ENCODE measurements at regions not wholly inside any gene's neighbourhood (a gene's known extent, or its start where the extent isn't known, plus 50 kb on each side); places are given as distances from the start of the nearest gene placed in this dataset.
"Not testable (repeated sequence)": the region's sequence is repeated elsewhere in the genome, so short reads cannot be mapped to it uniquely, and the experiment has no call there.

DNA sequence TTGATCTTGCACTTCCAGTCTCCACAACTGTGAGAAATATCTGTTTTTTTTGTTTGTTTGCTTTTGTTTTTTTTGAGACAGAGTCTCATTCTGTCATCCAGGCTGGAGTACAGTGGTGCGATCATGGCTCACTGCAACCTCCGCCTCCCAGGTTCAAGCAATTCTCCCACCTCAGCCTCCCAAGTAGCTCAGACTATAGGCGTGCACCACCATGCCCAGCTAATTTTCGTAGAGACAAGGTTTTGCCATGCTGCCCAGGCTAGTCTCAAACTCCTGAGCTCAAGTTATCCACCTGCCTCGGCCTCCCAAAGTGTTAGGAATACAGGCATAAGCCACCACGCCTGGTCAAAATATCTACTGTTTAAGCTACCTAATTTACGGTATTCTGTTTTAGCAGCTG, 153.1 kb upstream of the C1QTNF3 start:
- not testable (repeated sequence) for H3K4me3 Mint-ChIP-seq; H3K36me3 Mint-ChIP-seq (ENCODE audit: low read depth); H3K9me3 Mint-ChIP-seq; H3K4me1 Mint-ChIP-seq (ENCODE audit: low read depth); H3K27ac Mint-ChIP-seq; H3K27me3 Mint-ChIP-seq (ENCODE audit: low read depth)

DNA sequence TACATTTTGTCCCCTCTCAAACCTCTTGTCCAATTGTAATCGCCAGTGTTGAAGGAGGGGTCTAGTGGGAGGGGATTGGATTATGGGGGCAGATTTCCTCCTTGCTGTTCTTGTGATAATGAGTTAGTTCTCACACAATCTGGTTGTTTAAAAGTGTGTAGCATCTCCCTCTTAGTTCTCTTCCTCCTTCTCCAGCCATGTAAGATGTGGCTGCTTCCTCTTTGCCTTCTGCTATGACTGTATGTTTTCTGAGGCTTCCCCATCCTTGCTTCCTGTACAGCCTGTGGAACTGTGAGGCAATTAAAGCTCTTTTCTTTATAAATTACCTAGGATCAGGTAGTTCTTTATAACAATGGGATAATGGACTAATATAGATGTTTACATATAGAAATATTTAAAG, 162.3 kb upstream of the C1QTNF3 start:
- H3K27ac Mint-ChIP-seq; H3K27me3 Mint-ChIP-seq (ENCODE audit: low read depth); H3K36me3 Mint-ChIP-seq (ENCODE audit: low read depth); H3K9me3 Mint-ChIP-seq; H3K4me3 Mint-ChIP-seq; H3K4me1 Mint-ChIP-seq (ENCODE audit: low read depth): not testable (repeated sequence)

GRCh38 chr5:34217386-34217785, 174.4 kb upstream of the C1QTNF3 start:
- H3K36me3 Mint-ChIP-seq (ENCODE audit: low read depth); H3K4me1 Mint-ChIP-seq (ENCODE audit: low read depth); H3K27me3 Mint-ChIP-seq (ENCODE audit: low read depth); H3K27ac Mint-ChIP-seq; H3K9me3 Mint-ChIP-seq; H3K4me3 Mint-ChIP-seq: not testable (repeated sequence)

GRCh38 chr5:34221329-34222073, 178.5 kb upstream of the C1QTNF3 start:
- not testable (repeated sequence) for H3K4me1 Mint-ChIP-seq (ENCODE audit: low read depth); H3K27ac Mint-ChIP-seq; H3K4me3 Mint-ChIP-seq; H3K27me3 Mint-ChIP-seq (ENCODE audit: low read depth); H3K36me3 Mint-ChIP-seq (ENCODE audit: low read depth); H3K9me3 Mint-ChIP-seq

DNA sequence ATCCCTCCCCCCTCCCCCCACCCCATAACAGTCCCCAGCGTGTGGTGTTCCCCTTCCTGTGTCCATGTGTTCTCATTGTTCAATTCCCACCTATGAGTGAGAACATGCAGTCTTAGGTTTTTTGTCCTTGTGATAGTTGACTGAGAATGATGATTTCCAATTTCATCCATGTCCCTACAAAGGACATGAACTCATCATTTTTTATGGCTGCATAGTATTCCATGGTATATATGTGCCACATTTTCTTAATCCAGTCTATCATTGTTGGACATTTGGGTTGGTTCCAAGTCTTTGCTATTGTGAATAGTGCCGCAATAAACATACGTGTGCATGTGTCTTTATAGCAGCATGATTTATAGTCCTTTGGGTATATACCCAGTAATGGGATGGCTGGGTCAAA, 180.1 kb upstream of the C1QTNF3 start:
- H3K36me3 Mint-ChIP-seq (ENCODE audit: low read depth), result not testable (repeated sequence)

DNA sequence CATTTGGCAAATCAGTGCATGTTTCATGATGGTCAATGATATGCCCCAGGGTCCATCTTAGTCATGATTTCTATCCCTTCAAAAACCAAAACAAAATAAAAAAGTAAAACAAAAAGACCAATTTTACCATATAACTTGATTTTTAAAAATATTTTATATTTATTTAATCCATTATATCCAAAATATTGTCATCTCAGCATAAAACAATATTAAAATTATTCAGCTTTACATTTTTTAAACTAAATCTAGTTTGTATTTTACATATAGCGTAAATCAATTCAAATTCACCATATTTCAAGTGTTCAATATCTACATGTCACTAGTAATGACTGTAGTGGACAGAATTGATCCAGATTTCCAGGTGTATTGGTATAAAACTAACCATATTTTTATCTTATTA, 187.4 kb upstream of the C1QTNF3 start:
- H3K27me3 Mint-ChIP-seq (ENCODE audit: low read depth); H3K4me3 Mint-ChIP-seq; H3K9me3 Mint-ChIP-seq; H3K4me1 Mint-ChIP-seq (ENCODE audit: low read depth); H3K27ac Mint-ChIP-seq; H3K36me3 Mint-ChIP-seq (ENCODE audit: low read depth): not testable (repeated sequence)

More for the DNA sequence above, 180.1 kb upstream of the C1QTNF3 start:
- H3K4me3 Mint-ChIP-seq; H3K4me1 Mint-ChIP-seq (ENCODE audit: low read depth); H3K27ac Mint-ChIP-seq; H3K9me3 Mint-ChIP-seq; H3K27me3 Mint-ChIP-seq (ENCODE audit: low read depth): not testable (repeated sequence)

DNA sequence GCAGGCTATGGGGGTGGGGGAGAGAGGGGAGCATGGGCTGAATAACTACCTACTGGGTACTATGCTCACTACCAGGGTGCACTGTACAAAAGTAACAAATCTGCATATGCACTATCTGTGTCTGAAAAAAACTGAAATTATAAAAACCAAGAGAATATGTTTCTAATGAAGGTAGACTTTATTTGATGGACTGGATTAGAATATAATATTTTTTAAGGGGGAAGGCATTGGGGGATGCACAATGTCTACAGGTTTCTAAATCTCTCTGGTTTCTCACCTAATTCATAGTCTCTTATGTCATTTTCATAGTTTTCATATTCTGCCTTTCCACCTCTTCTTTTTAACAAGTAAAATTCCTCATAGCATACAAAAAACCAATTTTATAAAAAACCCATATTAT, 200.8 kb upstream of the C1QTNF3 start:
- H3K27ac Mint-ChIP-seq, result peak overlapping the region; percentile 88
- peak overlapping the region; percentile 83 for H3K4me3 Mint-ChIP-seq
- not testable (repeated sequence) for H3K4me1 Mint-ChIP-seq (ENCODE audit: low read depth); H3K9me3 Mint-ChIP-seq; H3K36me3 Mint-ChIP-seq (ENCODE audit: low read depth); H3K27me3 Mint-ChIP-seq (ENCODE audit: low read depth)

- not testable (repeated sequence) for H3K4me1 Mint-ChIP-seq (ENCODE audit: low read depth); H3K9me3 Mint-ChIP-seq; H3K36me3 Mint-ChIP-seq (ENCODE audit: low read depth); H3K27me3 Mint-ChIP-seq (ENCODE audit: low read depth)
- H3K4me3 Mint-ChIP-seq, result peak overlapping the region; percentile 83
- peak overlapping the region; percentile 88 for H3K27ac Mint-ChIP-seq
Measured at GRCh38 chr5:34244281-34245031, 201.4 kb upstream of the C1QTNF3 start.

DNA sequence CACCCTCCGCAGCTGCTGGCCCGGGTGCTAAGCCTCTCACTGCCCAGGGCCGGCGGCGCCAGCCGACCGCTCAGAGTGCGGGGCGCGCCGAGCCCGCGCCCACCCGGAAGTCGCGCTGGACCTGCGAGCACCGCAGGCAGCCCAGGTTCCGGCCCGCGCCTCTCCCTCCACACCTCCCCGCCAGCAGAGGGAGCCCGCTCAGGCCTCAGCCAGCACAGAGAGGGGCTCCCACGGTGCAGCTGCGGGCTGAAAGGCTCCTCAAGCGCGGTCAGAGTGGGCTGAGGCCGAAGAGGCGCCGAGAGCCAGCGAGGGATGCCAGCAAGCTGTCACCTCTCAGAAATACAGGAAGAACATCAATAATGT, 202.0 kb upstream of the C1QTNF3 start:
- H3K4me1 Mint-ChIP-seq (ENCODE audit: low read depth); H3K27ac Mint-ChIP-seq; H3K36me3 Mint-ChIP-seq (ENCODE audit: low read depth); H3K27me3 Mint-ChIP-seq (ENCODE audit: low read depth); H3K9me3 Mint-ChIP-seq; H3K4me3 Mint-ChIP-seq: not testable (repeated sequence)

- not testable (repeated sequence) for H3K4me1 Mint-ChIP-seq (ENCODE audit: low read depth)
Measured at GRCh38 chr5:34245813-34246212, 202.8 kb upstream of the C1QTNF3 start.

DNA sequence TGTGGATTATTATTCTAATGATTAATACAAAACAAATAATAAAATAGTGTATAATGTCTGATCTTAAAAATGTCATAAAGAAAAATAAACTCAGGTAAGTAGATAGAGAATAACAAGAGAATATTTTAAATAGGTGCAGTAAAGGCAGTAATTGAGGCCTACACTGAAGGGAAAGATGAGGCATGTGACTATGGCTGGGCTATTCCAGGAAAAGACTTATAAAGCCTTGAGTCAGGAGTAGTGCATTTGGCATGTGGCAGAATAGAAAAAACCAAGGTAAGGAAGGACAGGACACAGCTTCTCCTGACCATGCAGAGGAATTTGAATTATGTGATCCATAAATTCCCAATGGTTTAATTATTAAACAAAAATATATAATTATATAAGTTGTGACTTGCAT, 215.6 kb upstream of the C1QTNF3 start:
- not testable (repeated sequence) for H3K4me1 Mint-ChIP-seq (ENCODE audit: low read depth); H3K4me3 Mint-ChIP-seq; H3K27me3 Mint-ChIP-seq (ENCODE audit: low read depth); H3K27ac Mint-ChIP-seq; H3K9me3 Mint-ChIP-seq; H3K36me3 Mint-ChIP-seq (ENCODE audit: low read depth)

More at GRCh38 chr5:34245813-34246212, 202.8 kb upstream of the C1QTNF3 start:
- H3K9me3 Mint-ChIP-seq; H3K36me3 Mint-ChIP-seq (ENCODE audit: low read depth); H3K27me3 Mint-ChIP-seq (ENCODE audit: low read depth): not testable (repeated sequence)
- Mint-ChIP-seq H3K4me3 (peak overlapping the region; percentile 70), H3K27ac (peak overlapping the region; percentile 62)

DNA sequence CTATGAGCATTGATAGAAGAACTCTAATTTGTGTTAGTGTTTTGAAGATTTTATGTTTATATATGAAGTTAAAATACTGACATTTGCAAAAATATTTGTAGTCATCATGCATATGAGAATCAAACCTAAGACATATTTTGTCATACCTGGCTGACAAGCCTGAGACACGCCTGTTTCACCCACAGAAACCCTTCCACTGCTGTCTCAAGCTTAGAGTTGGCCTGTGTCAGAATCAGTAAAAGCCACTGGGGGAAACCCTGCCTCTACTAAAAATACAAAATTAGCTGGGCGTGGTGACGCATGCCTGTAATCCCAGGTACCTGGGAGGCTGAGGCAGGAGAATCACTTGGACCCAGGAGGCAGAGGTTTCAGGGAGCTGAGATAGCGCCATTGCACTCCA, 218.0 kb upstream of the C1QTNF3 start:
- H3K36me3 Mint-ChIP-seq (ENCODE audit: low read depth); H3K4me3 Mint-ChIP-seq; H3K27ac Mint-ChIP-seq; H3K9me3 Mint-ChIP-seq; H3K27me3 Mint-ChIP-seq (ENCODE audit: low read depth); H3K4me1 Mint-ChIP-seq (ENCODE audit: low read depth): not testable (repeated sequence)

- H3K27ac Mint-ChIP-seq; H3K4me3 Mint-ChIP-seq; H3K4me1 Mint-ChIP-seq (ENCODE audit: low read depth); H3K27me3 Mint-ChIP-seq (ENCODE audit: low read depth); H3K36me3 Mint-ChIP-seq (ENCODE audit: low read depth); H3K9me3 Mint-ChIP-seq: not testable (repeated sequence)
Measured at GRCh38 chr5:34266151-34266550, 223.1 kb upstream of the C1QTNF3 start.

DNA sequence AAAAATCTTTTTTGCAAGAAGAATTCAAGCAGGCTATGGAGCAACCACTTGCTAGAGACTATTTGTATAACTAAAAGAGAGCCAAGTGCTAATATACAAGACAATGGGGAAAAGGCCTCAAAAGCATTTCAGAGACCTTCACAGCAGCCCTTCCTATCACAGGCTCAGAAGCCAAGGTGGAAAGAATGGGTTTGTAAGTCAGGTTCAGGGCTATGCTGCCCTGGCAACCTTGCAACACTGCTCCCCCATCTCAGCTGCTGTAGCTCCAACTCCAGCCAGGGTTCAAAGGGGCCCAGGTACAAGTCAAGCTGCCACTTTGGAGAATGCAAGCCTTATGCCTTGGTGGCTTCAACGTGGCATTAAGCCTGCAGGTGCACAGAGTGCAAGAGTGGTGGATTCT, 253.7 kb upstream of the C1QTNF3 start:
- H3K27me3 Mint-ChIP-seq (ENCODE audit: low read depth); H3K27ac Mint-ChIP-seq; H3K4me1 Mint-ChIP-seq (ENCODE audit: low read depth); H3K36me3 Mint-ChIP-seq (ENCODE audit: low read depth); H3K9me3 Mint-ChIP-seq; H3K4me3 Mint-ChIP-seq: not testable (repeated sequence)

GRCh38 chr5:34329201-34329600, 286.2 kb upstream of the C1QTNF3 start:
- not testable (repeated sequence) for H3K4me3 Mint-ChIP-seq; H3K27me3 Mint-ChIP-seq (ENCODE audit: low read depth)

GRCh38 chr5:34329611-34330108, 286.6 kb upstream of the C1QTNF3 start:
- H3K36me3 Mint-ChIP-seq (ENCODE audit: low read depth); H3K9me3 Mint-ChIP-seq; H3K4me1 Mint-ChIP-seq (ENCODE audit: low read depth); H3K27ac Mint-ChIP-seq; H3K4me3 Mint-ChIP-seq; H3K27me3 Mint-ChIP-seq (ENCODE audit: low read depth): not testable (repeated sequence)

More at GRCh38 chr5:34329201-34329600, 286.2 kb upstream of the C1QTNF3 start:
- not testable (repeated sequence) for H3K27ac Mint-ChIP-seq; H3K4me1 Mint-ChIP-seq (ENCODE audit: low read depth); H3K36me3 Mint-ChIP-seq (ENCODE audit: low read depth); H3K9me3 Mint-ChIP-seq

Measured in T-helper 1 cell treated with Interleukin-12 subunit alpha and Interleukin-12 subunit beta and Interleukin-4 antibody, amounts not matched to agents 30 μg/mL and 1 μg/mL, for 36 hours (primary cell).